ENCODE measurements at regions not wholly inside any gene's neighbourhood (a gene's known extent, or its start where the extent isn't known, plus 50 kb on each side); places are given as distances from the start of the nearest gene placed in this dataset.

- Mint-ChIP-seq H3K4me3 (no peak overlapping the region), H3K9me3 (no peaks in the 10 kb centered on the region), H3K36me3 (ENCODE audit: low read depth) (no peaks in the 10 kb centered on the region), H3K27ac (no peak overlapping the region), H3K4me1 (no peaks in the 10 kb centered on the region), H3K27me3 (no peaks in the 10 kb centered on the region)
- POLR2A ChIA-PET, result no interaction called here
- no peak for ATAC-seq (ENCODE audit: low read depth)
- intact Hi-C loops (cut with micrococcal nuclease), result loop anchor here (10.0 kb wide), 1 partner anchor 194 kb away; no protein-coding TSS in a partner anchor
- DNase-seq, result no peak
- no peak for TF ChIP-seq CTCF (IDR thresholded peaks at IDR 0.05)
- CTCF ChIA-PET, result no interaction called here
Observed at GRCh38 chr3:40779039-40779438, 254.3 kb downstream of the ZNF621 start.

GRCh38 chr3:40780291-40780924 lies 255.6 kb downstream of the ZNF621 start:
- CTCF ChIA-PET, result no interaction called here
- Mint-ChIP-seq H3K27me3 (peaks cover 2% of the 10 kb centered on the region), H3K36me3 (ENCODE audit: low read depth) (no peaks in the 10 kb centered on the region)

GRCh38 chr3:40780925-40781406 lies 256.2 kb downstream of the ZNF621 start:
- no peak for TF ChIP-seq CTCF (IDR thresholded peaks at IDR 0.05)
- intact Hi-C loops (cut with micrococcal nuclease), result no loop called here
- Mint-ChIP-seq H3K27ac (no peak overlapping the region), H3K36me3 (ENCODE audit: low read depth) (no peaks in the 10 kb centered on the region), H3K9me3 (no peaks in the 10 kb centered on the region), H3K27me3 (peaks cover 5% of the 10 kb centered on the region), H3K4me1 (no peaks in the 10 kb centered on the region), H3K4me3 (no peak overlapping the region)
- no peak for ATAC-seq (ENCODE audit: low read depth)
- ChIA-PET CTCF (no interaction called here), POLR2A (no interaction called here)
- DNase-seq, result no peak

More at GRCh38 chr3:40780291-40780924, 255.6 kb downstream of the ZNF621 start:
- DNase-seq (no peak), ATAC-seq (ENCODE audit: low read depth) (no peak)
- Mint-ChIP-seq H3K27ac (no peak overlapping the region), H3K4me3 (no peak overlapping the region), H3K9me3 (no peaks in the 10 kb centered on the region), H3K4me1 (no peaks in the 10 kb centered on the region)
- POLR2A ChIA-PET, result interaction anchor here (0.7 kb wide), 1 partner anchor 190 kb away, joined by 3 read pairs; no protein-coding TSS in a partner anchor
- no peak for TF ChIP-seq CTCF (IDR thresholded peaks at IDR 0.05)
- intact Hi-C loops (cut with micrococcal nuclease), result no loop called here

- no peaks in the 10 kb centered on the region for H3K4me1 Mint-ChIP-seq
- intact Hi-C loops (cut with micrococcal nuclease), result loop anchor here (1.0 kb wide), 1 partner anchor 189 kb away; no protein-coding TSS in a partner anchor
- no peak overlapping the region for H3K27ac Mint-ChIP-seq
- ChIA-PET CTCF (interaction anchor here (0.8 to 1.5 kb wide), 2 partner anchors 189 to 200 kb away, joined by 3 to 4 read pairs; no protein-coding TSS in a partner anchor), POLR2A (no interaction called here)
- ATAC-seq (ENCODE audit: low read depth) (no peak), DNase-seq (no peak)
- H3K27me3 Mint-ChIP-seq, result peaks cover 5% of the 10 kb centered on the region
- H3K4me3 Mint-ChIP-seq, result no peak overlapping the region
- no peaks in the 10 kb centered on the region for H3K9me3 Mint-ChIP-seq
- H3K36me3 Mint-ChIP-seq (ENCODE audit: low read depth), result no peaks in the 10 kb centered on the region
- TF ChIP-seq CTCF (IDR thresholded peaks at IDR 0.05), result no peak
Observed at GRCh38 chr3:40782111-40782721, 257.5 kb downstream of the ZNF621 start.

GRCh38 chr3:40790746-40791145 lies 266.0 kb downstream of the ZNF621 start:
- no peak for DNase-seq
- no peak overlapping the region for H3K27ac Mint-ChIP-seq
- intact Hi-C loops (cut with micrococcal nuclease), result no loop called here
- H3K4me1 Mint-ChIP-seq, result peaks cover 4% of the 10 kb centered on the region
- no peak for ATAC-seq (ENCODE audit: low read depth)
- H3K27me3 Mint-ChIP-seq, result peaks cover 6% of the 10 kb centered on the region
- ChIA-PET POLR2A (no interaction called here), CTCF (no interaction called here)
- no peaks in the 10 kb centered on the region for H3K36me3 Mint-ChIP-seq (ENCODE audit: low read depth)
- no peak for TF ChIP-seq CTCF (IDR thresholded peaks at IDR 0.05)
- H3K9me3 Mint-ChIP-seq, result peaks cover 5% of the 10 kb centered on the region
- H3K4me3 Mint-ChIP-seq, result no peak overlapping the region
